GM18508 (cell line): ENCODE measurements at regions not wholly inside any gene's neighbourhood (a gene's known extent, or its start where the extent isn't known, plus 50 kb on each side); places are given as distances from the start of the nearest gene placed in this dataset.

ENCODE experiments used
- ATAC-seq: cut with Tn5 transposase; IDR thresholded peaks from one replicate; pipeline ENCODE4 v1.9.1; 2021; ENCODE audit warnings: moderate number of reproducible peaks; ENCODE audit not compliant: insufficient read depth, unreplicated experiment

DNA sequence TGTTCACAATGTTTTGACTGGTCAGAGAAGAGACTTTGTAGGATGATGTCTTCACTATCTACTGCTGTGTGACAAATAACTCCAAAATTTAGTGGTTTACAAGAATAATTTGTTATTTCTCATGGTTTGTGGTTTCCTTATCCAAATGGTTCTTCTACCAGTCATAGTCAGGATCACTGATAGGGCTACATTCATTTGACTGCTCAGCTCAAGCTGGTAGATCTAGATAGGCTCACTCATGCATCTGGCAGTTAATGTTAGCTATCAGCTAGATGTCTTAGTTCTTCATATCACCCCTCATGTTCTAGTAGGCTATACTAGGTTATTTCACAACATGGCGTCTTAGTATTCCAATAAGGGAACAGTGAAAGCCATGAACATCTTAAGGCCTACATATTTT, 131.0 kb downstream of the ID4 start:
- no peak for ATAC-seq

DNA sequence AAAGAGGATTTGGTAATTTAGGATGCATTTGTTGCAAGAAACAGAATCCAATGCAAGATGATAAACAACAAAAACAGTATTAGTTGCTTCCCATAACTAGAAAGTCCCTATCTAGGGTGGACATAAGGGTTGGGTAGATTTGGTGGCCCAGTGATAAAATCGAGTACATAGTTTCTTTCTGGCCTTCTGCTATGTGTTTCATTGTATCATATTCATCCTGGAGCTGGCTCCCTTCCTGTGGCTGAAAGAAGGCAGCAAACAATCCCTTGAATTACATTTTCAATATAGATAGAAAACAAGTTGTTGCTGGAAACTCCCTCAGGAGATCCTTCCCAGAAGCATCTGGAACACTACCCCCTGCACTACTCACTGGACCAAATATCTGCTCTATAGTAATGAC, 135.1 kb downstream of the ID4 start:
- no peak for ATAC-seq

DNA sequence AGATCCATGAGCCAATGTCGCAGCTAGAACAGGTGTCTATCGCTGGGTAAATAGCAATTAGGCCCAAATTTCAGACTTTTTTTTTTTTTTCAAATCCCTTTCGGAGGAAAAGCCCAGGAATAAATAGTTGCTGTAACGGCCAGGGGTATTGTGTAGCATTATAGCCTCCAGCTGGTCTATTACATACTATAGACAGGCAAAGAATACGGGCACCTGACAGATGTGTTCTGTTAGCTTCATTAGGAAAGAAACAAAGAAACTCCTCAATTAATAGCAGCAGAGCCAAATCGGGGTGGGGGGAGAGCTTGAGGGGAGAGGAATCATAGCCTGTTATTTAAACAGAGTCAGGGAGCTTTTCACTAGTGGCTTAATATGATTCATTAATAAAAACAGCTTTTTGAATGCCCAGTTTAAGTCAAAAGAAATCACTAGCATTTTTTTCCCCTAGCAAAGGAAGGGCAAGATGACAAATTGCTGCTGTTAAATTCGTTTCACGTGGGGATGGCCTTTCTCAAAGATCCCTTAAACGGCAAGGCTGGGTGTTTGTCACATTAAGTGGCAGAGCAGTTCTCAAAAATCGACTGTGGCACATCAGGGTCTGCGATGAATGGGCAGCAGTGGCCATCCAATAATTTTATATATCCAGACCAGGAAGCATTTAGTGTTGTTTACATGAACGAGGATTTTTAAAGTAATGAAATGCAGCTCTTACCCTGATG, 139.4 kb downstream of the ID4 start:
- no peak for ATAC-seq

DNA sequence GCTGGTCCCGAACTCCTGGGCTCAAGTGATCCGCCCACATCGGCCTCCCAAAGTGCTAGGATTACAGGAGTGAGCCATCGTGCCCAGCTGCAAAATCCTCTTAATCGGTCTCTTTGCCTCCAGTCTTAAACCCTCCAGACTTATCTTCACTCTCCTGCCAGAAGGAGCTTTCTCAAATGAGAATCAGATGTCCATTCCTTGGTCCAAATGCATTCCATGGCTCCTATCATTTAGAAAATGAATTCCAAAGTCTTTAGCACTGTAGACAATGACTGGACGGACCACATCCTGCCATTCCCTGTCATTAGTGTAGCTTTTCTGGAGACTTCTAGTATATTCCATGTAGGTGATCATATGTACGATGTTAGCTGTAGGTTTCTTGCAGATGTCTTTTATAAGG, 141.9 kb downstream of the ID4 start:
- ATAC-seq: no peak

DNA sequence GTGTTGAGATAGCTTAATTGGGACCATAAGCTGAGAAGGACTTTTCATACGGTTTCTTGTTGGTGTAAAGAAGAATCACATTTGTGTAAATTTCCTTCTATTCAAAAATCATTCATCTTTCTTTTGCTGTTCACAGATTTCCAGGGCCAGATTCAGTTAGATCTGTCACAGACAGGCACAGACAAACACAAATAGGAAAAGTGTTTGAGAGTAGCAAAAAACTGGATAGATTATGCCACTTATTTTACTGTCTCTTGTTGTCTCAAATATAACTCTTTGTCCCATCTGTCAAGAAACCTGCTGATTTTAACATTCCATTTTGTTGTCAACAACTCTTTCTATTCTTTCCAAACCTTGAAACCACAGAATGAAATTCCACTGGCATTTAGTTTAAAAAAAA, 142.8 kb downstream of the ID4 start:
- no peak for ATAC-seq

DNA sequence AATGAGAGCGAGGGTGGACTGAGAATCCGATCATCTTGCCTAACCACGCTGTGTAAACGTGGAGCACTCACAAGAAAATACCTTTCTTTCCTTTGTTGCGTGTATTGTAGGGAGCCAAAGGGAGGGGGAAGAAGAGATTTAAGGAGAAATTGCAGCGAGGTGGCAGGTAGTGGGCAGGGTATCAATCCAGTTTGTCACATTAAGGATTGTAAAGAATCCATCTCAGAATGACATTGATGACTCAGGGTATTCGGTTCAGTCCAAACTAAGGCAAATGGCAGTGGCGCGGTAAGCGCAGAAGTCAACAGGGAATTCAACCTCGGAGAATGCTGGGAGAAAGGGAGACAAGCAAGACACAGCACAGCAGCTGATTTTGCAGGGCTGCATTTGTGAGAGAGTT, 146.2 kb downstream of the ID4 start:
- ATAC-seq: no peak

DNA sequence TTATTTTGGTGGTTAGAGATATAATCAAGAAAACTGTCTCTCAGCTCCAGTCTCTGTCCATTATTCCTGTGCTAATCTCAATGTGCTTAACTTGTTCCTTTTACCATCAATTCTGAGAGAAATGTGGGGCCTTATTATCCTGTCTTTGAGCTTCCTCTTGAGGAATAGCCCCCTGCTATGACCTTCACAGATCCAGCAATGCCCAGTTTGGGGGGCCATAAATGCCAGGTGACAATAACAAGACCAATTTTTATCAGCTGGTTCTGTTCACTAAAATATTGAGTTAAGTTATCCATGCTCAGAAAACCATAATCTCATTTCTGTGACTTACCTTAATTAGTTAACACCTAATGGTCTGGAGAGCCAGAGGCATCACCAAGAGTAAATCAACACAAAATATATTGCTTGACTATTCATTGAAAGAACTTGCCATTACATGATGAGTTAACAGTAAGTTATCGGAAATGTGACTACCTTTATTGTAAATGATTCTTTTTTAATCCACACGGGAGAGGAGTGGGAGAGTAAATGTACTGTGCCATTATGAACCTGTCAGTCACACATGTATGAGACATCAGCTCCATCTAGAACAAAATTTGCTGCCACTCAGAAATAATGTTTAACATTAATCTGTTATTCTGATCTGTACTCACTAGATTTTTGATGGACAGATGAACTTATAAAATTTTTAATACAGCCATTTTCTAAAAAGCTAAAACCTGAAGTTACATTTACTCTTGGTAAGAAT, 149.7 kb downstream of the ID4 start:
- no peak for ATAC-seq

DNA sequence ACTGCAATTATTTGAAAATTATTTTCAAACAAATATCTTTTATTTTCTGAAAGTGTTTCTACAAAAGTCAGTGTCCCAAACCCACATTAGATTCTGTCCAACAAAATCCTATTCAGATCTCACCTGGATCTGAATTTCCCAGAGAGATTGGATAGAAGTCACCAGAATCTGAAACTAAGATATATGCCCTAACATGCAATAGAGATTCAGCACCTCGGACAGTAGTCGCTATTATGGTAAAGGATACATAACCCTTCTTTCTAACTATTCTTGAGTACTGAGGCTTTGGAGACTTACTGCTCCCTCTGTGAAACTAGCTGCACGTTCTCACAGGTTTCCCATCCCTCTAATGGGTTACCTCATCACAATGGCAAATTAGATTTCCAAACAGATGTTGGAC, 151.4 kb downstream of the ID4 start:
- ATAC-seq: no peak

DNA sequence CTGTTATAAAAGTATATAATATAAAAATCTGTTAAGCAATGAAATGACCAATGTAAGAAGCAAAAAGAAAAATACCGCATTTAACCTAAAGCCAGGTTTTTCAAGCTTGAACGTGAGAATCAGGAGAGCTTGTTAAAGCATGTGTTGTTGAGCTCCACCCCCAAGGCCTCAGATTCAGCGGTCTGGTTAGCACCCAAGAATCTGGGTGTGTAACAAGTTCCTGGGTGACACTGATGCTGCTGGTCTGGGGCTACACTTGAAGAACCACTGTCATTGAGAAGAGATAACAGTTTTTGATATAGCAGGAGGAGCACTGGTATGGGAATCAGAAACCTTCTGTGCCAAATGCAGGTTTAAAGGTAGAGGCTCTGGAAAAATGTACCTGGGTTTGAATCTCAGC, 154.0 kb downstream of the ID4 start:
- no peak for ATAC-seq

DNA sequence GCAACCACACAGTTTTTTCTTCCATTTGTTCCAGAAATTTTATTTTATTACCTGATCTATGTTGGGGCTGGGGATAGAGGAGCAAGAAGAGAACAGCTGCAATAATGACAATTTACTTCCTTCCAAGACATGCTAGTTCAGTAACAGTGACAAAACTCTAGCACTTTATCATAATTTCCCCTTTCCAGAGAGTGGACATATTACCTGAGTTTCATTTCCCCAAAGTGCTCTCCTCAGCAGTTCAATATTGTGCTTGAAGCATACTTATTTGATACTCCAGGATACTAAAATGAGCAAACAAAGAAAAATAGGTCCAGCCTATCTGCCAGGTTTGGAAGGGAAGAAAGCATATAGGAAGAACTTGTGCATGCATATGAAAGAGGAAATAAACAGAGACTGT, 157.7 kb downstream of the ID4 start:
- ATAC-seq: no peak

DNA sequence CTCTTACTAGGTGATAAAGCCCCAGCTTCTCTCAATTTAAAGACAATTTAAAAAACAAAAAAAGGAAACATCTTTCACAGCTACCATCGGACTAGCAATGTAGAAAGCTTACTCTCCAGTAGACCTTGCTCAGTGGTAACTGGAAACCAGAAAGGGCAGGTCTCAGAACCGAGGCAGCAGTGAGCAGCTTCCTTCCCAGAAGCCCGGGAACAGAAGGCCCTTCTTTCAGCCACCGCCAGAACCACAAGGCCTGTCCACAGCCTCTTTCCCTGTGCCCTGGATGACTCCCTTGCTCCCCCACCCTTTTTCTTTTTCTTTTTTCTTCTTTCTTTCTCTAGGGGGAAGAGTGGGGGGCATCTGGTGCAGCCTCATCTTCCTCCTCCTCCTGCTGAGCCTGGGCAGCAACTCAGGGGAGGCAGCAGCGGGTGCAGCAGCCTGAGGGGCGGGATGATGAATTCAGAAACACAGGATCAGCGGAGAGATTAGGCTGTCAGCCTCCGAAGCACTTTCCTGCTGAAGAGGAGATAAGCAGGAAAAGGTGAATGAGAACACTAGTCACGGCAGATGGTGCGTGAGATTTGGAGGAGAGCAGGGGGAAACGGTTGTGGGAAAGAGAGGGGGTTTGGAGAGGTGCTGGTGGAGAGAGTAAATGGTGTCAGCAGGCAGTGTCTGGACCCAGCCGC, 158.5 kb downstream of the ID4 start:
- no peak for ATAC-seq

DNA sequence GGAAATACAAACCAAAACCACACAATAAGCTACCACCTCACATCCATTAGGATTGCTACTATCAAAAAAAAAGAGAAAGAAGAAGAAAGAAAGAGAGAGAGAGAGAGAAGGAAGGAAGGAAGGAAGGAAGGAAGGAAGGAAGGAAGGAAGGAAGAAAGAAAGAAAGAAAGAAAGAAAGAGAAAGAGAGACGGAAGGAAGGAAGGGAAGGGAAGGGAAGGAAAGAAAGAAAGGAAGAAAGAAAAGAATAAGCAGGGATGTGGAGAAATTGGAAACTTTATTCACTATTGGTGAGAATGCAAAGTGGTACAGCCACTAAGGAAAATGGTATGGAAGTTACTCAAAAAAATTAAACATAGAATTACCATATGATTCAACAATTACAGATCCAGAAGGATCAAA, 159.9 kb downstream of the ID4 start:
- ATAC-seq: no peak

DNA sequence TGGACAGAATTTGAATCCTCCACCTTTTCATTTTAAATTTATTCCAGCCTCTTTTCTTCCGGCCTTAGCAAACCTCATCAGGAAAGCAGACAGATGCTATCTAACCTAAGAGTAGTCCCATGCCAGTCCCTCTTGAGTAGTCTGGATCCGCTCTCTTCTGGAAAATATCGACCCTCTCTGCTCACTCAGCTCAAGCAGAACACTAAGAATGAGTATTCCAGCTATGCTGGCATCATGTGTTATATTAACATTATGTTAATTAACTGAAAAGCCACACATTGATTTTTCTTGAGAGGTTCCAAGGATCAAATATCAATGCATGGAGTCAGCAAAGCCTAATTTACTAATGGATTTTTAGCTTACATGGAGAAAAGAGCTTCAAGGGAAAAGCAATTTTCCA, 161.4 kb downstream of the ID4 start:
- no peak for ATAC-seq

DNA sequence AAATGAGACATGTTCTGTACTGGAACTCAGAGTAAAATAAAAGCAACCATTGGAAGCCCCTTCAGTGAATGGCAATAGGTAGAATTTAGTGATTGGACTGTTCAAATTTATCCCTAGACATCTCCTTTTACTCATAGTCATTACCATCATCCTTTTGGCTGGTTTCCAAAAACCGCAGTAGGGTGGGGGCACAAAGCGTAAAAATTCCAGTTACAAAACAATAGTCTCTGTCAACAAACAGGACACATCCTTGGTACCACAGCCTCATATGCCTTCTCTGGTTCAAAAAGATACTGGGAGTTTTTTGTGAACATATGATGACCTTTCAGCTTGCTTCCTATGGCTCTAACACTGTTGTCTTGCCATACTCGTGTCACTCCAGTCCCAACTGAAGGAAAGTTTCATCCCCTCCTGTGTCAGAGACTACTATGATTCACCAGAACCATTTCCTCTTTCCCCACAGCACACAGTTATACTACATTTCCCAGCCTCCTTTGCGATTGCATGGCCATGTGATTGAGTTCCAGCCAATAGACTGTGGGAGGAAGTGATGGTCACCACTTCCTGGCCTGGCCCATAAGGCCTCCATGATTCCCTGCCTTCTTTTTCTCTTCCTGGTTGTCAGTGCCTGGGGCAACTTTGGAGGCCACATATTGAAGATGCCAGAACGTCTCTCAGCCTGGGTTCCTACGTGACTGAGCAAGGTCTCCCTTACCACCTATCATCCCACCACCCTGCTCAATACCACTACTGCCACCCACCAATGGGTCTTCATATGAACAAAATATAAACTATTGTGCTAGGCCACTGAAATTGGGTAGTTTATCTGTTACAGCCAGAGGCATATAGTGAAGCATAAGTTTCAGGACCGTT, 162.4 kb downstream of the ID4 start:
- ATAC-seq: peak; percentile 89

DNA sequence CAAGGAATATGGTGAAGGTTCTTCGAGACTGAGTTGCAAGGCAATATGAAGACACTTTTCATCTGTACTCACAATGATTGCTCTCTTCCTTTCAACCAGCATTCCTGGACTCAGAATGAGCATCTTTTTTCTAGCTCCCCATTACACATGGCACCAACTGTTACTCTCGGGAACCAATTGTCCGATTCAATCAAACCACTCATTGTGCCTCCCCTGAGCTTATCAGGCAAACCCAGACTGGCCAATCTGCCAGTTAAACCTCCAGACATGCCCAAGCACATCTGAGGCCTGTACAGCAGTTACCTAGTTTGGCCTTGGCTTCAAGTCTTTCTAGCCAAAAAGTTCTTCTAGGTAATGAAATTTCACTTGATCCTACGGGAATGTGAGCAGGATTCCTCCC, 164.1 kb downstream of the ID4 start:
- no peak for ATAC-seq

DNA sequence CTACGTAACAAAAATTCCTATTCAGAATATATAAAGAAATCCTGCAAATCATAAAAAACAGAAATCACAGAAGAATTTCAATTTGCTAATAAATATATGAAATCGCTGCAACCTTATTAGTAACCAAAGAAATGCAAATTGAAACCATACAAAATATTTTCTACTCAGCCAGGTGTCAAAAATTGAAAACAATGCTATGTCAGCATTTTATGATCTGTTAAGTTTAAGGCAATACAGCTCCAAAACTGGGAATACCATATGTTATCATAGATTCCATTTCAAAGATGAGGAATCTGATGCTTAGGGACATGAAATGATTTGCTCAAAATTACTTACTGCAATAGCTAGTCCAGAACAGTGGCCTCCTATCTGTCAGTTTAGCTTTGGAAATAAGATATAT, 168.9 kb downstream of the ID4 start:
- ATAC-seq: no peak

DNA sequence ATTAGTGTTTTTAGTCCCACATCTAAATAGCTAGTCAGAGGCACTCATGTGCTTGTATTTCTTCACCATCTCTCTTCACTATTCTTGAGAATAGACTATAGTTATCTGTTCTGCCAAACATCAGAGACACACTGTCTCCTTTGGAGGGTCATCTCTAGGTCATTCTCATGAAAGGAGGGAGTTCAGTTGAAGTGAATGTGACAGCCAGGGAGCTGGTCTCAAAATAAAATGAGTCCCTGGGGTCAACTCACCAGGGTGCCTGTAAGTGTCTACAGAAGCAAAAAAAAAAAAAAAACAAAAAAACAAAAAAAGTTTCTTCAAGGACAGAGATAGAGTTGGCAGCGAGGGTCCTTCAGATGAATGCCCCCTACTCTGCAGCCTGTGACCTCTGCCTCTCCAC, 171.0 kb downstream of the ID4 start:
- ATAC-seq: no peak

DNA sequence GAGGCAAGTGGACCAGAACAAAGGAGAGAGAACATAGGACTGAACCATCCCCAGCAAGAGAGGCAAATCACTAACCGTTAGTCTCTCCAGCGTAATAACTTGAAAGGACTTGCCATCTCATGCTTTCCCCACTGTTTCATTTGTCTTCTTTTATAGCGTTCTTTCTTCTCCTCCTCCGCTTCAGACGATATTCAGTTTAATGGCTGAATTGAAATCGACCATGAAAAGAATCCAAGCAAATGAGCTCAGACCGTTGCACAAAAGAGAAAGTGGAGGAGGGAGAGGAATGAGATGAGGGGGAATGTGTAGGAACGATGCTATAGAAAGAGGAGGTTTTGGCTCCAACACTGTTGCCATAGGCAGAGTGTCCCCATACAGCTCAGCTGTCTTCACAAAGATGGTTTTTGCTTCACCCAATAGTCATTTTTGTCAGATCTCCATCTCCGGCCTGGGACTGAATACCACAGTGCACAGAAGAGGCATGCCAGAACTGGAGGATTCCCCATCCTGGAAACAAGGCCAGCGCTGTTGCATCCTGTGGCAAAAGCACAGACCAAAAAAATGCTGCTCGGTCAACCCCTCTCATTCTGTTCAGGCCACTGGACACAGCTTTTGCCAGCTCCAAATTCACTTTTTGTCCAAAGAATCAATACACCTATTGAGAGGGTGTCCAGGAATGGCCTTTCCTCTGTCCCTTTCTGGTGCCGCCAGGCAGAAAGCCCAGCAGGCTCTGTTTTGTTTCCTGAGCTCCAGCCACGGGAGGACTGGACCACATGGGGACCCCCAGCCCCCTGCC, 176.1 kb downstream of the ID4 start:
- ATAC-seq: no peak

DNA sequence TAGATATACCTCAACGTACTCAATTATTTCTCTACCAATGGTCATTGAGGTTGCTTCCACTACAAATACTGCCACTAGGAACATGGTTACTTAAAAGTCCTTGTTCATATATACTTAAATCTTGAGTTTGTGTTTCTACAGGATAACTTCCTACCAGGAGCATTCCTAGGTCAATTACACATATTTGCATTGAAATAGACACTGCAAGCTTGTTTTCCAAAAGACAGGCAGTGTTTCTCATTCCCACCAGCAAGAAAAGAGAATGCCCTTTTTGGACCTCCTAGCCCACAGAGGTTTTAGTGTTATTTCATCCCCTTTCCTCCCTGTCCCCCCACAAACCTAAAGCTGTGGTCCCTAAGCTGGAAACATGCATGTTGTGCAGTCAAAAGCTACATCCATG, 177.3 kb downstream of the ID4 start:
- ATAC-seq: no peak

DNA sequence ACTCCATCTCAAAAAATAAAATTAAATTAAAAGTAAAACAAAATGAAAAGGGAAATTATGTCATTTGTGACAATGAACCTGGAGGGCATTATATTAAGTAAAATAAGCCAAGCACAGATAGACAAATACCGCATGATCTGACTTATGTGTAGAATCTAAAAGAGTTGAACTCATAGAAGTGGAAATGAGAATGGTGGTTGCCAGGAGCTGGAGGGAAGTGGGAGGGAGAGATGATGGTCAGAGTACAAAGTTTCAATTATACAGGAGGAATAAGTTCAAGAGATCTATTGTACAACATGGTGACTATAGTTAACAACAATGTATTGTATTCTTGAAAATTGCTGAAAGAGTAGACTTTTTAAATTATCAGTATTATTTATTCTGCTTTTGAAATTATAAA, 183.4 kb downstream of the ID4 start:
- ATAC-seq: no peak
